NCI-H345 treated with DMSO at 0.1 percent for 48 hours (cell line): ENCODE measurements at regions not wholly inside any gene's neighbourhood (a gene's known extent, or its start where the extent isn't known, plus 50 kb on each side); places are given as distances from the start of the nearest gene placed in this dataset.
"Not testable (repeated sequence)": the region's sequence is repeated elsewhere in the genome, so short reads cannot be mapped to it uniquely, and the experiment has no call there.

Source experiments
- DNase-seq: peaks from one replicate; lab custom pipeline; 2025; ENCODE audit not compliant: unreplicated experiment; lab: John Stamatoyannopoulos, UW

- no peak for DNase-seq
Observed at GRCh38 chr5:29229461-29229860, 1964.0 kb upstream of the CDH6 start.

GRCh38 chr5:29218138-29218537 is 1975.3 kb upstream of the CDH6 start:
- DNase-seq: no peak

- DNase-seq: no peak
Observed at GRCh38 chr5:29214839-29215238, 1978.6 kb upstream of the CDH6 start.

- DNase-seq: no peak
Observed at GRCh38 chr5:29213475-29213874, 1980.0 kb upstream of the CDH6 start.

- DNase-seq: no peak
Observed at GRCh38 chr5:29208024-29208423, 1985.5 kb upstream of the CDH6 start.

GRCh38 chr5:29203049-29203448 is 1990.4 kb upstream of the CDH6 start:
- DNase-seq: no peak

GRCh38 chr5:29197631-29198454 is 1995.6 kb upstream of the CDH6 start:
- DNase-seq: no peak

GRCh38 chr5:29193972-29194371 is 1999.5 kb upstream of the CDH6 start:
- DNase-seq: no peak

- DNase-seq: not testable (repeated sequence)
Observed at GRCh38 chr5:29191269-29192048, 2002.0 kb upstream of the CDH6 start.

- DNase-seq: not testable (repeated sequence)
Observed at GRCh38 chr5:29190398-29190797, 2003.1 kb upstream of the CDH6 start.

- DNase-seq: not testable (repeated sequence)
Observed at GRCh38 chr5:29186380-29186779, 2007.1 kb upstream of the CDH6 start.

- no peak for DNase-seq
Observed at GRCh38 chr5:29185558-29185957, 2007.9 kb upstream of the CDH6 start.

GRCh38 chr5:29175774-29176173 is 2017.7 kb upstream of the CDH6 start:
- DNase-seq: no peak

GRCh38 chr5:29170599-29170998 is 2022.9 kb upstream of the CDH6 start:
- DNase-seq: no peak

- no peak for DNase-seq
Observed at GRCh38 chr5:29169886-29170285, 2023.6 kb upstream of the CDH6 start.

- no peak for DNase-seq
Observed at GRCh38 chr5:29162297-29162696, 2031.2 kb upstream of the CDH6 start.

- DNase-seq: no peak
Observed at GRCh38 chr5:29161399-29162291, 2031.8 kb upstream of the CDH6 start.

GRCh38 chr5:29157975-29158374 is 2035.5 kb upstream of the CDH6 start:
- DNase-seq: no peak

- no peak for DNase-seq
Observed at GRCh38 chr5:29150840-29151239, 2042.6 kb upstream of the CDH6 start.

- no peak for DNase-seq
Observed at GRCh38 chr5:29148581-29148980, 2044.9 kb upstream of the CDH6 start.

- no peak for DNase-seq
Observed at GRCh38 chr5:29148073-29148472, 2045.4 kb upstream of the CDH6 start.
